ENCODE measurements at regions not wholly inside any gene's neighbourhood (a gene's known extent, or its start where the extent isn't known, plus 50 kb on each side); places are given as distances from the start of the nearest gene placed in this dataset.

DNA sequence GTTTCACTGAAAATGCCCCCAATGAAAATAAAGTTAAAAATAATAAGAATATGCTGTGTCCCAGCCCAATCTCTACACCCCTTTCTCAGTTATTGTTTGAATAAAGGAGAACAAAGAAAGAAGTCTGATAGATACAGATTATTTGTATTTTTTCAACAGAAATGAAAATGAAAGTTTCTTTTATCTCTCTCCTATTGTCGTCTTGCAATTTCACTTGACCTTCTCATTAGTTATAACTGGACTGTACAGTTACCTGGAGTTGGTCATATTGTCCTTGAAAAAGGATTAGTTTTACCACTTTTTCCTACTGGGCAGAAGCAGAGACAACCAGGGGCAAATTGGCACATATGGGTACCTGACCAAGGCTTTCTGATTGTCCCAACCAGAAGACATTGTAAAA, 440.0 kb downstream of the PDCD6IP start:
- TF ChIP-seq POLR2AphosphoS5 (IDR thresholded peaks at IDR 0.05; ENCODE audit: low read depth, low read length) (no peak), TAF1 (IDR thresholded peaks at IDR 0.05; ENCODE audit: borderline replicate concordance, low read depth, low read length) (no peak), POLR2A (IDR thresholded peaks at IDR 0.05; ENCODE audit: low read depth, low read length) (no peak)
- DNase-seq (ENCODE audit: insufficient read length), result no peak

GRCh38 chr3:34239287-34239686, 440.9 kb downstream of the PDCD6IP start:
- no peak for DNase-seq (ENCODE audit: insufficient read length)

More for the DNA sequence above, 440.0 kb downstream of the PDCD6IP start:
- no peak for FAIRE-seq

GRCh38 chr3:34239875-34240274, 441.4 kb downstream of the PDCD6IP start:
- no peak for TF ChIP-seq TAF1 (IDR thresholded peaks at IDR 0.05; ENCODE audit: borderline replicate concordance, low read depth, low read length)
- TF ChIP-seq POLR2AphosphoS5 (IDR thresholded peaks at IDR 0.05; ENCODE audit: low read depth, low read length), result no peak
- TF ChIP-seq POLR2A (IDR thresholded peaks at IDR 0.05; ENCODE audit: low read depth, low read length), result no peak
- FAIRE-seq, result no peak
- DNase-seq (ENCODE audit: insufficient read length), result no peak

More at GRCh38 chr3:34239287-34239686, 440.9 kb downstream of the PDCD6IP start:
- TF ChIP-seq TAF1 (IDR thresholded peaks at IDR 0.05; ENCODE audit: borderline replicate concordance, low read depth, low read length) (no peak), POLR2A (IDR thresholded peaks at IDR 0.05; ENCODE audit: low read depth, low read length) (no peak), POLR2AphosphoS5 (IDR thresholded peaks at IDR 0.05; ENCODE audit: low read depth, low read length) (no peak)
- no peak for FAIRE-seq

GRCh38 chr3:34247401-34247800, 449.0 kb downstream of the PDCD6IP start:
- TF ChIP-seq TAF1 (IDR thresholded peaks at IDR 0.05; ENCODE audit: borderline replicate concordance, low read depth, low read length), result no peak
- no peak for TF ChIP-seq POLR2AphosphoS5 (IDR thresholded peaks at IDR 0.05; ENCODE audit: low read depth, low read length)
- no peak for TF ChIP-seq POLR2A (IDR thresholded peaks at IDR 0.05; ENCODE audit: low read depth, low read length)
- FAIRE-seq (no peak), DNase-seq (ENCODE audit: insufficient read length) (no peak)

- TF ChIP-seq POLR2AphosphoS5 (IDR thresholded peaks at IDR 0.05; ENCODE audit: low read depth, low read length) (no peak), TAF1 (IDR thresholded peaks at IDR 0.05; ENCODE audit: borderline replicate concordance, low read depth, low read length) (no peak), POLR2A (IDR thresholded peaks at IDR 0.05; ENCODE audit: low read depth, low read length) (no peak)
- DNase-seq (ENCODE audit: insufficient read length) (no peak), FAIRE-seq (peak; percentile 27)
These were observed 449.9 kb downstream of the PDCD6IP start for GRCh38 chr3:34248352-34248751.

DNA sequence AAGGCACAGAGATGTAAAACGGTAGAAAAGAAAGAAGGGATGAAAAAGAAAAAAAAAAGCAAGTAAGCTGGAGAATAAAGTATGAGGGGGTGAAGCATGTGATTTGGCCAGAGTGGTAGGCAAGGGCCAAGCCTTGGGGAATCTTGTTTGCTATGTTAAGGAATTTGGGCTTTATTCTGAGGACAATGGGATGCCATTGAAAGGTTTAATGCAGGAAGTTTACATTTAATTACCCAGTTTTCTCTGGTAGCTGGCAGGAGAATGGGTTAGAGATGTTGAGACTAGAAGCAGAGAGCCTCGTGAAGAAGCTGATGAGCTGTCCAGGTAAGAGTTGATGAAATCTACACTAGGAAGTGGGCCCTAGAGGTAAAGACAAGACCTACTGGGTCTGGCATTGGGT, 455.9 kb downstream of the PDCD6IP start:
- no peak for TF ChIP-seq POLR2A (IDR thresholded peaks at IDR 0.05; ENCODE audit: low read depth, low read length)
- no peak for TF ChIP-seq POLR2AphosphoS5 (IDR thresholded peaks at IDR 0.05; ENCODE audit: low read depth, low read length)
- no peak for TF ChIP-seq TAF1 (IDR thresholded peaks at IDR 0.05; ENCODE audit: borderline replicate concordance, low read depth, low read length)
- FAIRE-seq, result no peak
- no peak for DNase-seq (ENCODE audit: insufficient read length)

DNA sequence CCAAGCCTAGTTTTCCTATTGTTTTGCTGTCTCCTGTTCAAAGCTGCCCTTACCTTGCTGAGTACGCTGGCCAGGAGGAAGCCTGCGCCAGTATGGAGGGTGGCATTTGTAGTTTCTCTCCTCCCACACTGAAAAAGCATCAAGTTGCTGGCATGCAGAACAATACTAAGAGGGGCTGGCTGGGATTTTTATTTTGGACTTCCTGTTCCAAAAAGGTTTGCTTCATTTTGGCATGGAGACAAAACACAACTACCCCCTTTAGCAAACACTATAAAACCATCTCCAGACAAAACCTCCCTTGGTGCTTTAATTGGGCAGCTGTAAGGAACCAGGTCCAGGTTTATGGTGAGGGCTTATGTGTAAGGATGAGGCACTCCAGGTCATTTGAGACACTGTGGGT, 457.6 kb downstream of the PDCD6IP start:
- TF ChIP-seq TAF1 (IDR thresholded peaks at IDR 0.05; ENCODE audit: borderline replicate concordance, low read depth, low read length), result no peak
- no peak for TF ChIP-seq POLR2AphosphoS5 (IDR thresholded peaks at IDR 0.05; ENCODE audit: low read depth, low read length)
- TF ChIP-seq POLR2A (IDR thresholded peaks at IDR 0.05; ENCODE audit: low read depth, low read length), result no peak
- no peak for FAIRE-seq
- no peak for DNase-seq (ENCODE audit: insufficient read length)

- FAIRE-seq, result no peak
- DNase-seq (ENCODE audit: insufficient read length), result no peak
- TF ChIP-seq POLR2AphosphoS5 (IDR thresholded peaks at IDR 0.05; ENCODE audit: low read depth, low read length), result no peak
- no peak for TF ChIP-seq POLR2A (IDR thresholded peaks at IDR 0.05; ENCODE audit: low read depth, low read length)
- no peak for TF ChIP-seq TAF1 (IDR thresholded peaks at IDR 0.05; ENCODE audit: borderline replicate concordance, low read depth, low read length)
These were observed 458.4 kb downstream of the PDCD6IP start for GRCh38 chr3:34256791-34257190.

DNA sequence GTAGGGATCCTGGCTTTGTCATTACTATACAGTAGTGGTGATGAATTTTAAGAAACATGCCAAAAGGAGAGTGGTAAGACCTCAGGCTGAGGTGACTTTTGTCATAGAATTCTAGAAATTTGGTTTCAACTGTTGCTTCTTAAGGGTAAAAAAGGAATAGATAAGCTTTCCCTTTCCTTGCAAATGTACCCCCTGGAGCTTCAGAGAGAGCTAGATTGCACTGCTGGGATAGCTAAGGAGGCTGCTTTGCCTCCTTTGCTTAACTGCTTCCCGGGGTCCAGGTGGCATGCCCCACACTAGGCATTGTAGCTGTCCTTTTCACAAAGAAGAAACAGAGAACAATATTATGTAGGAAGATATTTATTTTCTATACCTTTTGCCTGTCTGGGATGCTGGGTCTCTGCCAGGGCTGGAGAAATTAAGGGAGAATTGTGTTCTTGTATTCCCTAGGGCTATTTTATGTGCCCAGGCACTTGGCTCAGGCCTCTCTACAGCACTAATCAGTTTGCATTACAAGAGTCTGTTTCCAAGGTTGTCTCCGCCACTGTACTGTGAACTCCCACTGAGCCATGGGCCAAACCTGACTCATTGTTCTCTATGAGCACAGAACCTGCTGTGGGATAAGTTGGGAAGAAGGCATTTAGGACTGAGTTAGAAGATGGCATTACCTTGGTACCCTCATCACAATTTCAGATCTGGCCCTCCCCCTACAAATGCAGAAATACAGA, 460.0 kb downstream of the PDCD6IP start:
- FAIRE-seq (no peak), DNase-seq (ENCODE audit: insufficient read length) (no peak)
- TF ChIP-seq POLR2AphosphoS5 (IDR thresholded peaks at IDR 0.05; ENCODE audit: low read depth, low read length) (no peak), POLR2A (IDR thresholded peaks at IDR 0.05; ENCODE audit: low read depth, low read length) (no peak), TAF1 (IDR thresholded peaks at IDR 0.05; ENCODE audit: borderline replicate concordance, low read depth, low read length) (no peak)

- TF ChIP-seq POLR2AphosphoS5 (IDR thresholded peaks at IDR 0.05; ENCODE audit: low read depth, low read length) (no peak), TAF1 (IDR thresholded peaks at IDR 0.05; ENCODE audit: borderline replicate concordance, low read depth, low read length) (no peak), POLR2A (IDR thresholded peaks at IDR 0.05; ENCODE audit: low read depth, low read length) (no peak)
- FAIRE-seq, result no peak
- DNase-seq (ENCODE audit: insufficient read length), result no peak
These were observed 462.0 kb downstream of the PDCD6IP start for GRCh38 chr3:34260271-34261000.

DNA sequence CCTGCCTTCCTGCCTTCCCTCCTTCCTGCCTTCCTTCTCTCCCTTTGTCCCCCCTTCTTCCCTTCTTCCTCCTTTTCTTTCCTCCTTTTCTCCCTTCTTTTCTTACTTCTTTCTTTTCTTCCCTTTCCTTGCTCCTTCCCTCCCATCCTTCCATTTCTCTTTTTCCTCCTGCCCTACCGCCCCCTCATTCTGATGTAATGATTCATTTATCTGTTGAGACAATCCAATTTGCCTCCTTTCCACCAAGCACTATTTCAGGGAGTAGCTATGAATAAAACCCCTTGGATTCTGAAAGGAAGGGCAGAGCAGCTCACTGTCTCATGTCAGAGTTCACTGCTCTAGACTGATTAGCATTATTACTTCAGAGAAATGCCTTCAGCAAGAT, 462.6 kb downstream of the PDCD6IP start:
- DNase-seq (ENCODE audit: insufficient read length) (no peak), FAIRE-seq (no peak)
- no peak for TF ChIP-seq TAF1 (IDR thresholded peaks at IDR 0.05; ENCODE audit: borderline replicate concordance, low read depth, low read length)
- TF ChIP-seq POLR2A (IDR thresholded peaks at IDR 0.05; ENCODE audit: low read depth, low read length), result no peak
- TF ChIP-seq POLR2AphosphoS5 (IDR thresholded peaks at IDR 0.05; ENCODE audit: low read depth, low read length), result no peak

Data from GM12892 (cell line).